22Rv1 (cell line): ENCODE measurements at regions not wholly inside any gene's neighbourhood (a gene's known extent, or its start where the extent isn't known, plus 50 kb on each side); places are given as distances from the start of the nearest gene placed in this dataset.

ENCODE experiments used
- H3K27ac ChIP-seq: fragments of 450-650 bp; 2 replicates; pipeline ENCODE4 v1.5.1; 2017
- ZFX ChIP-seq: fragments of 450-650 bp; IDR thresholded peaks from 2 replicates; pipeline ENCODE4 v1.6.1; 2017; ENCODE audit warnings: antibody characterized with exemption, borderline replicate concordance
- TF ChIP-seq, protein P1 (sequence below): fragments of 450-650 bp; IDR thresholded peaks from 2 replicates; pipeline ENCODE4 v1.5.1; 2017; ENCODE audit warnings: mild to moderate bottlenecking

- no peak overlapping the region for H3K27ac ChIP-seq
- TF ChIP-seq ZFX: no peak
- TF ChIP-seq, protein P1, sequence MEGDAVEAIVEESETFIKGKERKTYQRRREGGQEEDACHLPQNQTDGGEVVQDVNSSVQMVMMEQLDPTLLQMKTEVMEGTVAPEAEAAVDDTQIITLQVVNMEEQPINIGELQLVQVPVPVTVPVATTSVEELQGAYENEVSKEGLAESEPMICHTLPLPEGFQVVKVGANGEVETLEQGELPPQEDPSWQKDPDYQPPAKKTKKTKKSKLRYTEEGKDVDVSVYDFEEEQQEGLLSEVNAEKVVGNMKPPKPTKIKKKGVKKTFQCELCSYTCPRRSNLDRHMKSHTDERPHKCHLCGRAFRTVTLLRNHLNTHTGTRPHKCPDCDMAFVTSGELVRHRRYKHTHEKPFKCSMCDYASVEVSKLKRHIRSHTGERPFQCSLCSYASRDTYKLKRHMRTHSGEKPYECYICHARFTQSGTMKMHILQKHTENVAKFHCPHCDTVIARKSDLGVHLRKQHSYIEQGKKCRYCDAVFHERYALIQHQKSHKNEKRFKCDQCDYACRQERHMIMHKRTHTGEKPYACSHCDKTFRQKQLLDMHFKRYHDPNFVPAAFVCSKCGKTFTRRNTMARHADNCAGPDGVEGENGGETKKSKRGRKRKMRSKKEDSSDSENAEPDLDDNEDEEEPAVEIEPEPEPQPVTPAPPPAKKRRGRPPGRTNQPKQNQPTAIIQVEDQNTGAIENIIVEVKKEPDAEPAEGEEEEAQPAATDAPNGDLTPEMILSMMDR: no peak
Measured at GRCh38 chr12:87234898-87235297, 794.3 kb downstream of the C12orf50 start.

DNA sequence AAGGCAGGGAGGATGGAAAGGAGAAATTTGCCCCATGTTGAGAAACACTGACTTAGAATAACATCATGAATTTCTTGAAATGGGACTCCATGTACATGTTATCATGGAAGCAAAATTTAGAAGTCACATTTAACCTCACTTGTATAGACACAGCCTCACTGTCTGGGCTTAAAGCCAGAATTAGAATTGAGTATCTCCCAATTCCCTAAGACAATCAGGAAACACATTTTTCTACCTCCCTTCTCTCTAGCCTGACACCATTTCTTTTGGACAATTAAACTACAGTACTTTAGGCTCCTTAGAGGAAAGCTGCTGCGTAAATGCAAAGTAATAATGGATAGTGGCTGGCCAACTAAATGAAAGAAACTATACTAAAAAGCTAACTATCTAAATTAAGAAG is 795.5 kb downstream of the C12orf50 start:
- no peak overlapping the region for H3K27ac ChIP-seq
- TF ChIP-seq, protein P1: no peak
- TF ChIP-seq ZFX: no peak

- no peak overlapping the region for H3K27ac ChIP-seq
- no peak for TF ChIP-seq ZFX
- TF ChIP-seq, protein P1: no peak
Measured at GRCh38 chr12:87231818-87232217, 797.4 kb downstream of the C12orf50 start.

- no peak for TF ChIP-seq ZFX
- TF ChIP-seq, protein P1: no peak
- no peak overlapping the region for H3K27ac ChIP-seq
Measured at GRCh38 chr12:87230441-87230840, 798.8 kb downstream of the C12orf50 start.

GRCh38 chr12:87227162-87227561 is 802.0 kb downstream of the C12orf50 start:
- H3K27ac ChIP-seq: no peak overlapping the region
- TF ChIP-seq ZFX: no peak
- TF ChIP-seq, protein P1: no peak

GRCh38 chr12:87217491-87217890 is 811.7 kb downstream of the C12orf50 start:
- no peak overlapping the region for H3K27ac ChIP-seq
- TF ChIP-seq ZFX: no peak
- TF ChIP-seq, protein P1: no peak

DNA sequence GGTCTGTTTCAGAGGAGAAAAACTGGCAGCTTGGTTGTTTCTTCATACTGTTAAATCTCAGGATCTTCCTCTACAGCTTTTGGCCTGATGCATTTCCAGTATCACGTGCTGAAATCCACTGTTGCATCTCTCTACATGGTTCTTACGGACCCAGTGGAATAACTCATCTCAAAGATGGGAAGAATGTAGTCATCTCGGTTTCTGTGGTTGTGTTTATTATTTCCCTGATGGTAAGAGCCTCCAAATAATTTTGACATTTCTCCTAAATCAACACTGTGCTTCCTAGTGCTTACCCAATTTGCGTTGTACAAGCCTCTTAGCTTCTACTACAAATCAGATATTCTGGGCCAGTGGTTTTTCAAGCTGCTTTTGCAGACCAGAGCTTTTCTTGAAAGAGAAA is 812.8 kb downstream of the C12orf50 start:
- no peak overlapping the region for H3K27ac ChIP-seq
- no peak for TF ChIP-seq ZFX
- TF ChIP-seq, protein P1: no peak
